ENCODE measurements at regions not wholly inside any gene's neighbourhood (a gene's known extent, or its start where the extent isn't known, plus 50 kb on each side); places are given as distances from the start of the nearest gene placed in this dataset.

- Mint-ChIP-seq H3K4me3 (no peak overlapping the region), H3K27ac (no peak overlapping the region), H3K36me3 (ENCODE audit: low read depth) (no peaks in the 10 kb centered on the region), H3K4me1 (no peaks in the 10 kb centered on the region), H3K9me3 (no peaks in the 10 kb centered on the region), H3K27me3 (peaks cover 8% of the 10 kb centered on the region)
- no peak for ATAC-seq (replicated peaks)
These were observed 173.1 kb downstream of the FTCDNL1 start for GRCh38 chr2:199677881-199678280.

DNA sequence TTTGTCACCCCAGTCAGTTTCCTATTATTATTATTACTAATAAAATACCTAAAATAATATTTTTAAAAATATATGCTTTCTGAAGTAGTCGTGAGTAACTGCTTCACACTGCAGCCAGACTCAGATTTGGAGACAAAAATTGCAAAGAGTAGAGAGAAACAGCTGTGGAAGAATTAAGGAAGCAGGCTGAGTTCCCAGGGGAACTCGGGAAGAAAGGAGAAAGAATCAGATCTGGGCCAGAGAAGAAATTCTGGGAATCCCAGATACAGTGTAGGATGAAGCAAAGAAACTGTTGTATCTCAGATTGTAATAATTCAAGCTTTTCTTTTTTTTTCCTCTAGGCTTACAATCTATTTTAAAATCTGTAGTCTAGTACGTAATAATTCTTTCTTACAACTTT lies 182.3 kb downstream of the FTCDNL1 start:
- H3K4me1 Mint-ChIP-seq: no peaks in the 10 kb centered on the region
- no peak overlapping the region for H3K27ac Mint-ChIP-seq
- ATAC-seq (replicated peaks): no peak

DNA sequence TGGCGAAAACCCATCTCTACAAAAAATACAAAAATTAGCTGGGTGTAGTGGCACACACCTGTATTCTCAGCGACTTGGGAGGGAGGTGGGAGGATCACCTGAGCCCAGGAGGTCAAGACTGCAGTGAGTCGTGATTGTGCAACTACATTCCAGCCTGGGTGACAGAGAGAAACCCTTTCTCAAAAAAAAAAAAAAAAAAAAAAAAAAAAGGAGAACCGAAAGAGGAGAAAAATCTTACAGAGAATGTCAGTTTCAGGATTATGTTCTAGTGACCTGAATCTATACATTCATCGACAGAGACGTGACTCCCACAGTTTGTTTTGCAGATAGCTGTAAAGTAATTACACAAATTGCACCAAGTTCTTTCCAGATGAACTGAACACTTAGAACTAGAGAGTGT lies 187.8 kb downstream of the FTCDNL1 start:
- Mint-ChIP-seq H3K27me3 (peaks cover 12% of the 10 kb centered on the region), H3K36me3 (ENCODE audit: low read depth) (no peaks in the 10 kb centered on the region), H3K9me3 (no peaks in the 10 kb centered on the region), H3K4me1 (no peaks in the 10 kb centered on the region), H3K27ac (no peak overlapping the region), H3K4me3 (no peak overlapping the region)
- no peak for ATAC-seq (replicated peaks)

More for the DNA sequence above, 182.3 kb downstream of the FTCDNL1 start:
- peaks cover 8% of the 10 kb centered on the region for H3K27me3 Mint-ChIP-seq
- no peak overlapping the region for H3K4me3 Mint-ChIP-seq
- no peaks in the 10 kb centered on the region for H3K36me3 Mint-ChIP-seq (ENCODE audit: low read depth)
- H3K9me3 Mint-ChIP-seq: no peaks in the 10 kb centered on the region

- Mint-ChIP-seq H3K27me3 (peaks cover 18% of the 10 kb centered on the region), H3K27ac (no peak overlapping the region), H3K36me3 (ENCODE audit: low read depth) (no peaks in the 10 kb centered on the region), H3K4me1 (no peaks in the 10 kb centered on the region), H3K4me3 (no peak overlapping the region), H3K9me3 (peaks cover 1% of the 10 kb centered on the region)
- no peak for ATAC-seq (replicated peaks)
These were observed 188.7 kb downstream of the FTCDNL1 start for GRCh38 chr2:199662255-199662654.

GRCh38 chr2:199660167-199660566 lies 190.8 kb downstream of the FTCDNL1 start:
- Mint-ChIP-seq H3K4me1 (no peaks in the 10 kb centered on the region), H3K27me3 (peaks cover 28% of the 10 kb centered on the region), H3K4me3 (no peak overlapping the region), H3K36me3 (ENCODE audit: low read depth) (no peaks in the 10 kb centered on the region), H3K9me3 (peaks cover 13% of the 10 kb centered on the region), H3K27ac (no peak overlapping the region)
- no peak for ATAC-seq (replicated peaks)

DNA sequence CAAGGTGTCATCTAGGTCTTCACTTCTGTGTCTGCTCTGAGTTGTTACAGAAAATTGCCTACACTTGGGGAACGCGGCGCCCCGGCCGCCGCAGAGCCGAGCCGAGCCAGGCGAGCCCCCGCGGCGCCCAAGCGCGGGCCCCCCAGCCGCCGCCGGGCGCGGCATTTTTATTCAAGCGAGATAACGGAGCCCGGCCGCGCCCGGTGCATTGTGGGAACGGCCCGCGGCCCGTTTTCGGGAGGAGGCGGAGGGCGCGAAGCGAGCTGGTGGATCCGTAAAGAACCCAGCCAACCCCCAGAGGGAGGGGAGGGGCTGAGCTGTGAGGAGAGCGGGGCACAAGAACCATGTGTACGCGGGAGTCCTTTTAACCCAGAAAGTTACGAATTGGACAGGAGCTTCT lies 191.8 kb downstream of the FTCDNL1 start:
- no peak overlapping the region for H3K4me3 Mint-ChIP-seq
- H3K9me3 Mint-ChIP-seq: peaks cover 13% of the 10 kb centered on the region
- H3K4me1 Mint-ChIP-seq: no peaks in the 10 kb centered on the region
- H3K36me3 Mint-ChIP-seq (ENCODE audit: low read depth): no peaks in the 10 kb centered on the region
- H3K27ac Mint-ChIP-seq: no peak overlapping the region
- peaks cover 28% of the 10 kb centered on the region for H3K27me3 Mint-ChIP-seq
- ATAC-seq (replicated peaks): no peak

GRCh38 chr2:199646439-199646838 lies 188.7 kb upstream of the SATB2 start:
- Mint-ChIP-seq H3K9me3 (no peaks in the 10 kb centered on the region), H3K27ac (no peak overlapping the region), H3K36me3 (ENCODE audit: low read depth) (no peaks in the 10 kb centered on the region), H3K27me3 (peaks cover 2% of the 10 kb centered on the region), H3K4me3 (no peak overlapping the region), H3K4me1 (no peaks in the 10 kb centered on the region)
- no peak for ATAC-seq (replicated peaks)

- Mint-ChIP-seq H3K36me3 (ENCODE audit: low read depth) (no peaks in the 10 kb centered on the region), H3K4me1 (no peaks in the 10 kb centered on the region), H3K9me3 (no peaks in the 10 kb centered on the region), H3K27me3 (peaks cover 3% of the 10 kb centered on the region), H3K27ac (no peak overlapping the region), H3K4me3 (no peak overlapping the region)
- ATAC-seq (replicated peaks): no peak
These were observed 173.4 kb upstream of the SATB2 start for GRCh38 chr2:199631129-199631528.

GRCh38 chr2:199629301-199629700 lies 171.6 kb upstream of the SATB2 start:
- no peak for ATAC-seq (replicated peaks)
- no peaks in the 10 kb centered on the region for H3K36me3 Mint-ChIP-seq (ENCODE audit: low read depth)
- peaks cover 11% of the 10 kb centered on the region for H3K27me3 Mint-ChIP-seq
- no peaks in the 10 kb centered on the region for H3K9me3 Mint-ChIP-seq
- no peak overlapping the region for H3K27ac Mint-ChIP-seq
- no peaks in the 10 kb centered on the region for H3K4me1 Mint-ChIP-seq
- no peak overlapping the region for H3K4me3 Mint-ChIP-seq

GRCh38 chr2:199627417-199627816 lies 169.7 kb upstream of the SATB2 start:
- H3K27ac Mint-ChIP-seq: no peak overlapping the region

GRCh38 chr2:199624958-199625357 lies 167.2 kb upstream of the SATB2 start:
- H3K27me3 Mint-ChIP-seq: peaks cover 17% of the 10 kb centered on the region
- ATAC-seq (replicated peaks): no peak
- H3K27ac Mint-ChIP-seq: no peak overlapping the region
- H3K4me1 Mint-ChIP-seq: no peaks in the 10 kb centered on the region
- no peaks in the 10 kb centered on the region for H3K36me3 Mint-ChIP-seq (ENCODE audit: low read depth)
- H3K9me3 Mint-ChIP-seq: no peaks in the 10 kb centered on the region
- H3K4me3 Mint-ChIP-seq: no peak overlapping the region

More at GRCh38 chr2:199627417-199627816, 169.7 kb upstream of the SATB2 start:
- no peaks in the 10 kb centered on the region for H3K9me3 Mint-ChIP-seq
- ATAC-seq (replicated peaks): no peak
- H3K27me3 Mint-ChIP-seq: peaks cover 11% of the 10 kb centered on the region
- no peak overlapping the region for H3K4me3 Mint-ChIP-seq
- no peaks in the 10 kb centered on the region for H3K4me1 Mint-ChIP-seq
- no peaks in the 10 kb centered on the region for H3K36me3 Mint-ChIP-seq (ENCODE audit: low read depth)

- Mint-ChIP-seq H3K4me1 (no peaks in the 10 kb centered on the region), H3K36me3 (ENCODE audit: low read depth) (no peaks in the 10 kb centered on the region), H3K9me3 (no peaks in the 10 kb centered on the region), H3K4me3 (no peak overlapping the region), H3K27ac (no peak overlapping the region), H3K27me3 (peaks cover 20% of the 10 kb centered on the region)
- no peak for ATAC-seq (replicated peaks)
These were observed 154.9 kb upstream of the SATB2 start for GRCh38 chr2:199612509-199613130.

DNA sequence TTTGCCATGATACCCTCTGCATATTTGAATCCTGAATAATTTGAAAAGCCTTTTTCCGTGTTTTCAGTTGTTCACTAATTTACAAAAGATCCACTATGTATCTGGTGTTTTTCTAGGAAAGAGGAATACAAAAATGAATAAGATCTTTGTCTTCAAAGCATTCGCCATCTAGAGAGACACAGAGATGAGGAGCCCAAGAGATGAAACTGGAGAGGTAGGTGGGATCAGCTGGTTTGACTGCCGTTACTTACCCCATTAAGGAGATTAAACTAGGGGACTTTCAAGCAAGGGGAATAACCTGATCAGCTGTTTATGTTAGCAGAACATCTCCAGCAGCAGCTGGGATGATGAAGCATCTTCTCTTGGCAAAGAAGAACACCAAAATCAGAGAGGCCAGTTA lies 150.2 kb upstream of the SATB2 start:
- H3K9me3 Mint-ChIP-seq: no peaks in the 10 kb centered on the region
- H3K4me3 Mint-ChIP-seq: no peak overlapping the region
- no peak overlapping the region for H3K27ac Mint-ChIP-seq
- peaks cover 8% of the 10 kb centered on the region for H3K27me3 Mint-ChIP-seq
- no peaks in the 10 kb centered on the region for H3K36me3 Mint-ChIP-seq (ENCODE audit: low read depth)
- H3K4me1 Mint-ChIP-seq: no peaks in the 10 kb centered on the region
- no peak for ATAC-seq (replicated peaks)

DNA sequence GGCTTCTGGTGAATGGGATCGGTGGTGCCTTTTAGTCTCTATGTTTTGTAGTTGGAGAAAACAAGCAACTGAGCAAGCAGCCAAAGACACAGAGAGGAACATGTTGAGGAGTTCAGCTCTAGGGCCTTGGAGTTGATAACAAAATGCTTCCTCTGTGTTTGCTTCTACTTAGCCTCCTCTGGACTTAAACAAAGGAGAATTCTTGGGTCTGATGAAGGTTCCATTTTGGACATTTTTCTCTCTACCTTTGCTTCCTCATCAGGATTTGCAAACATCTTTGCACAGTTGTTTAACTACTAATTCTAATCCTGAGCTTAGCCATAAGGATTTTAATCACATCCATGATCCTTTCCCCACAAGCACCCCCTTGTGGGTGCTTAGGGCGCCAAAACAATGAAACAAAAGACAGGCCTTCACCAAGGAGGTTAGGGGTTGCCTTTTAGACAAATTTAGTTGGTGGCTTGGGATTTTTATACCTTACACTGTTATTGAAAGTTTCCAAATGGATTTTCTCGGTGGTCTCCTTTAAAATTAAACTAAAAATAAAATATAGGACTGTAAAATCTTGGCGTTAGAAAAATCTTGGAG lies 148.5 kb upstream of the SATB2 start:
- H3K9me3 Mint-ChIP-seq: no peaks in the 10 kb centered on the region
- no peaks in the 10 kb centered on the region for H3K4me1 Mint-ChIP-seq
- H3K27ac Mint-ChIP-seq: no peak overlapping the region
- H3K4me3 Mint-ChIP-seq: no peak overlapping the region
- no peak for ATAC-seq (replicated peaks)
- H3K36me3 Mint-ChIP-seq (ENCODE audit: low read depth): no peaks in the 10 kb centered on the region
- H3K27me3 Mint-ChIP-seq: peaks cover 2% of the 10 kb centered on the region

- Mint-ChIP-seq H3K4me3 (no peak overlapping the region), H3K36me3 (ENCODE audit: low read depth) (no peaks in the 10 kb centered on the region), H3K4me1 (no peaks in the 10 kb centered on the region), H3K27ac (no peak overlapping the region), H3K27me3 (peaks cover 6% of the 10 kb centered on the region), H3K9me3 (no peaks in the 10 kb centered on the region)
- no peak for ATAC-seq (replicated peaks)
These were observed 146.1 kb upstream of the SATB2 start for GRCh38 chr2:199603721-199604291.
